ENCODE measurements at regions not wholly inside any gene's neighbourhood (a gene's known extent, or its start where the extent isn't known, plus 50 kb on each side); places are given as distances from the start of the nearest gene placed in this dataset.
"Not testable (repeated sequence)": the region's sequence is repeated elsewhere in the genome, so short reads cannot be mapped to it uniquely, and the experiment has no call there.

DNA sequence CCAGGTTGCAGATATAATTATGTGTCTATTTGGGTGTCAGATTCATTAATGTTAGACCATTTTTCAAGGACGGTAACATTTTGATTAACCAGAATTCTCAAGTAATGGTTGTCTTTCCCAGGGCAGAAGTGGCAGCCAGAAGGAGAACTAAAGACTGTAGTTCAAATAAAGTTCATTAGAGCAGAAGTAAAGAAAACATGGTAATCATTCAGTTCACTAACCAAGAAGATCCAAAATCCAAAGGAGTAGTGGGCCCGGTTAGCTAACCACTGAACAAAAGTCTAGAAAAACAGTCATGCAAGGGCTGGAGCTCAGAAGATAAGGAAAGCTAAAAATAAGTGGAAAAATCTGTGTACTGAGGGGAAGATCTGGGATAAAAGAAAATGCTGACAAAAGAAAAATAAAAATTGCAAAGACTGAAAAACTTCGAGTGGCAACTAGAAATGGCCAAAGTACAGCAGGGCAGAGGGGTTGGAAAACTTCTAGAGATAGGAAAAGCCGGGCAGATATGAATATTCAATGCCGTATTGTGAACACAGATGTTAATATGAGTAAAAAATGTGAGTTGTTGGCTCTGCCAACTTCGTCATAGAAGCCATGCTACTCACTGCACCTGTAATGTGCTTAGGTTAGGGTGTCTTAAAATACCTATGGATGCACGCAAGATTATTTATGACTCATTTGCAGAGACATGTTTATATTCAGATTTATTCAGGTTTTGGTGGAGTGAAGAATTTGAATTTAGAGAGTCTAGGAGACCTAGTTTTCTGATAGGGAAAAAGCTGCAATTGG, 925.9 kb downstream of the LTN1 start:
- TF ChIP-seq TARDBP (IDR thresholded peaks at IDR 0.05) (no peak), CTBP1 (IDR thresholded peaks at IDR 0.05; ENCODE audit: borderline replicate concordance) (no peak), ZNF384 (IDR thresholded peaks at IDR 0.05) (no peak), ARNT (IDR thresholded peaks at IDR 0.05) (no peak), LEF1 (IDR thresholded peaks at IDR 0.05; ENCODE audit: borderline replicate concordance) (no peak), SP1 (IDR thresholded peaks at IDR 0.05) (no peak), L3MBTL2 (conservative IDR thresholded peaks at IDR 0.05) (no peak), NFRKB (IDR thresholded peaks at IDR 0.05) (no peak), SUZ12 (IDR thresholded peaks at IDR 0.05) (no peak), FOXM1 (IDR thresholded peaks at IDR 0.05; ENCODE audit: borderline replicate concordance) (no peak), BHLHE40 (IDR thresholded peaks at IDR 0.05; ENCODE audit: borderline replicate concordance) (no peak), ELF4 (IDR thresholded peaks at IDR 0.05) (no peak), FOXK2 (IDR thresholded peaks at IDR 0.05) (no peak), HDGF (IDR thresholded peaks at IDR 0.05; ENCODE audit: borderline replicate concordance) (no peak), FOXA1 (IDR thresholded peaks at IDR 0.05) (no peak)
- TF ChIP-seq, protein P1, sequence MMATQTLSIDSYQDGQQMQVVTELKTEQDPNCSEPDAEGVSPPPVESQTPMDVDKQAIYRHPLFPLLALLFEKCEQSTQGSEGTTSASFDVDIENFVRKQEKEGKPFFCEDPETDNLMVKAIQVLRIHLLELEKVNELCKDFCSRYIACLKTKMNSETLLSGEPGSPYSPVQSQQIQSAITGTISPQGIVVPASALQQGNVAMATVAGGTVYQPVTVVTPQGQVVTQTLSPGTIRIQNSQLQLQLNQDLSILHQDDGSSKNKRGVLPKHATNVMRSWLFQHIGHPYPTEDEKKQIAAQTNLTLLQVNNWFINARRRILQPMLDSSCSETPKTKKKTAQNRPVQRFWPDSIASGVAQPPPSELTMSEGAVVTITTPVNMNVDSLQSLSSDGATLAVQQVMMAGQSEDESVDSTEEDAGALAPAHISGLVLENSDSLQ (IDR thresholded peaks at IDR 0.05) = no peak
- DNase-seq (ENCODE audit: extremely low spot score) = no peak
- POLR2A ChIA-PET = no interaction called here
- CTCF ChIA-PET = no interaction called here

DNA sequence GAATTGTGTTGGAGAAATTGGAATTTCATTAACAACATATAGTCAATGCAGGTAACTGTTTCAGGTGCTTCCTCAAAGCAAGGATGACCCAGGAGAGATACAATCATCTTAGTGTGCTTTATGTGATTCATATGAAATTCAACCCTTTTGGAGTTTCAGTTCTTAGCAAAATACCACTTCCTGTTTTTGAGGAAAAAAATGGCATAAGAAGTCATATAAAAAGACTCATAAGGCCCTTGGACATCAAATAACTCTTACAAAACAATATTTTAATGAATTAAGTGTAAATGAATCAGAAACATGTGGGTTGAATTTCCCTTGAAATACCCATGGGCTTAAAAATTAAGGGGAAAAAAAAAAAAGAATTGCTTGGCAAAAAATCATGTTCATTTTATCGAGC, 926.6 kb downstream of the LTN1 start:
- POLR2A ChIA-PET = no interaction called here

DNA sequence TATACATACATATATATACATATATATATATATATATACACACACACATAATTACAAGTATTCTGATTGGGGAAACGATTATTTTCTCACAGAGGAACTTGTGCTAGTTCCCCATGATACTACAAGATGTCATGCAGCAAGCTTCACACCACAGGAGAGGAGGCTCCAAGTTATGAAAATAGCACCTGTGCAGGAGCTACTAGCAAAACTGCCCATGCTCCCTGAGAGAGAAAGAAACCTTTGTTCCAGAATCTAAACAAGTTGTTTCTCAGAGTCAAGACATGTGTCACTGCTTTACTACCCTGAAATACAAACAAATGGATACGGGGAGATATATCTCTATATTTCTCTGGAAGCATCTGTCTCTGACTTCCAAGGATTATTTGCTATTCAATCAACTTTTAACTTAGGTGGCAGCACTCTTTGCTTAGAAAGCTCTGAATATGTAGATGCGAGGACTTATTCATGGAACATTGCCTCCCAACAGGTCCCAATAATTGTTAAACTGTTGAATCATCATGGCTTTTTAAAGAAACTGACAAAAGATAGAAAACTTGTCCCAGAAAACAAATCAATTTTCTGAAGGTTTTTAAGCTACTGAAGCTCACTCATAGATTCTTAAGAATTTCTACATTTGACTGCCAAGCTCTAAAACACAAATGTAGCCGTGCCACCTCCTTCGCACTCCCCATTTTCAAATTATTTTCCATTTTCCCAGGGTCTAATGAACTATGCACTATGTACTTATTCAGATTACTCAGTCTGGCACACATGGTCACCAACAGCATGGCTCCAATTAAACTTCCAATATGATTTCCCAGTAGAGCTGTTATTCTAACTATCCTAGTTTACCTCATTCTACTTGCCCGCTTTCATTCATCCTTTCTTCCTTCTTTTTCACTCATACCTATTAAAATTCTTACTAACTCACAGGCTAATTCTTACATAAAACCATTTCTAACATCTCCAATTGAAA, 929.1 kb downstream of the LTN1 start:
- TF ChIP-seq ZNF384 (IDR thresholded peaks at IDR 0.05) (no peak), FOXA1 (IDR thresholded peaks at IDR 0.05) (no peak), SUZ12 (IDR thresholded peaks at IDR 0.05) (no peak), CTBP1 (IDR thresholded peaks at IDR 0.05; ENCODE audit: borderline replicate concordance) (no peak), L3MBTL2 (conservative IDR thresholded peaks at IDR 0.05) (no peak), FOXM1 (IDR thresholded peaks at IDR 0.05; ENCODE audit: borderline replicate concordance) (no peak), LEF1 (IDR thresholded peaks at IDR 0.05; ENCODE audit: borderline replicate concordance) (no peak), BHLHE40 (IDR thresholded peaks at IDR 0.05; ENCODE audit: borderline replicate concordance) (no peak)
- TF ChIP-seq, protein P1 (IDR thresholded peaks at IDR 0.05) = no peak
- CTCF ChIA-PET = no interaction called here
- DNase-seq (ENCODE audit: extremely low spot score) = no peak
- POLR2A ChIA-PET = no interaction called here

More for the DNA sequence above, 926.6 kb downstream of the LTN1 start:
- CTCF ChIA-PET = no interaction called here
- DNase-seq (ENCODE audit: extremely low spot score) = no peak
- TF ChIP-seq SP1 (IDR thresholded peaks at IDR 0.05) (no peak), ZNF384 (IDR thresholded peaks at IDR 0.05) (no peak), CTBP1 (IDR thresholded peaks at IDR 0.05; ENCODE audit: borderline replicate concordance) (no peak), L3MBTL2 (conservative IDR thresholded peaks at IDR 0.05) (no peak), ELF4 (IDR thresholded peaks at IDR 0.05) (no peak)

DNA sequence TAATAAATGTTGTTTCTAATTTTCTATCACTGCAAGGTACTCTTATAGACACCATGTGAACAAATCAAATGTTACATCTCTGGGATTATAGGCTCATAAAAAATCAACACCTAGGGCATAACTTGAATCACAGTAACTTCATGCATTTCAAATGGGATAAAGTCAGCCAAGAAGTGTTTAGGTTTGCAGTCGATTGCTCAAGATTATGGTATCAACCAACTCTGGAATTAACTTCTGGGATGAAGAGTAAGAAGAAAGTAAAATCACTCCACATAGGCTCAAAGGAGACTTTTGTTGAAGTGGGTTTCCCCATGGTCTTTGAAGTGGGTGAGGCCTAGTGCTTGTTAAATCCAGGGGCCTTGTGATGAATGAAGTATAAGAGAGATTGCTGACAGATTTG, 939.7 kb downstream of the LTN1 start:
- DNase-seq (ENCODE audit: extremely low spot score); CTCF ChIA-PET; POLR2A ChIA-PET: not testable (repeated sequence)

DNA sequence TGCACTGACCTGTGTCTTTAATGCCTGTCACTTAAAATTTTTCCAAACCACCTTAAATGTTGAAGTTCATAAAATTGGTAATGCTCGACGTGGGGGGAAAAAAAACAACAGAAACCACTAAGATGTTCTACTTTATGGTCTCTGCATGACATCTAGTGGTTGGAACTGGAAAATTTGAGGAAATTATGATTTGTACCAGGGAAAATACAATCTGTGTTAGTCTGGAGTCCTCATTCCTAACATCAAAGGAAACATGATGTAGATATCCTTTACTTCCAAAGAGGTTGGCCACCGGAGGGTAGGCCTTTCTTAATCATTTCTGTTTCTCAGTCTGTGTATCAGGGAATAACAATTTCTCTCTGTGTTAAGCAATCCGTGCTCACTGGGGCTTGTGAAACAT, 941.0 kb downstream of the LTN1 start:
- CTCF ChIA-PET = interaction anchor here (0.7 to 0.8 kb wide), 2 partner anchors 250 to 350 kb away, joined by 3 to 6 read pairs; no protein-coding TSS in a partner anchor
- DNase-seq (ENCODE audit: extremely low spot score); POLR2A ChIA-PET: not testable (repeated sequence)

DNA sequence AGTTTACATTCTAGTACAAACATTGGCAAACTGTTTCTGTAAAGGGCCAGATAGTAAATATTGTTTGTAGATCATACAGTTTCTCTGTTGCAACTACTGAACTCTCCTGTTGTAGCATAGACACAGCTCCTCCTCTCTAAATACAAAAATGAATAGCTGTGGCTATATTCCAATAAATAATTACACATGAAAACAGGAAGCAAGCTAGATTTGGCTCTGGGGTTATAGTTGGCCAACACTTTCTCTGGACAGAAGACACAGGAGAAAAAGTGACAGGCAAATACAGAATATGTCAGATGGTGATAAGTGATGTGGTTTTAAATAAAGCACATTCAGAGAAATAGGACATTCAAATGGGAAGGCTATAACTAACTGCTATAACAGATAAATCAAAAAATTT, 957.0 kb downstream of the LTN1 start:
- POLR2A ChIA-PET; DNase-seq (ENCODE audit: extremely low spot score); CTCF ChIA-PET: not testable (repeated sequence)

DNA sequence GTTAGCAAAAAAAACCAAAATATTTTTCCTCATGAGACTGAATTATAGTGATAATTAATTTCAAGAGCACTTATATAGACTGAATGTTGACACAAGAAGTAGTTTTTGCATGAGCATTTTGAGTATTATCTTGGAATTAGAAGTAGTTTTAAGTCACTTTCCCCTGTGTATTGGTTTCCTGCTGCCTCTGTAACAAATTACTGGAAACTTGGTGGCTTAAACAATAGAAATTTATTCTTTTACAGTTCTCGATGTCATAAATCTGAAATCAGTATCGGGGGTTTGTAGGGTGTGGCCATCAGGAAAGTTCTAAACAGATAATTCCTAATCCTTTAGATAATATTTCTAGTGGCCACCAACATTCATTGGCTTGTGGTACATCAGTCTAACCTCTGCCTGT, 957.8 kb downstream of the LTN1 start:
- CTCF ChIA-PET; POLR2A ChIA-PET; DNase-seq (ENCODE audit: extremely low spot score): not testable (repeated sequence)

DNA sequence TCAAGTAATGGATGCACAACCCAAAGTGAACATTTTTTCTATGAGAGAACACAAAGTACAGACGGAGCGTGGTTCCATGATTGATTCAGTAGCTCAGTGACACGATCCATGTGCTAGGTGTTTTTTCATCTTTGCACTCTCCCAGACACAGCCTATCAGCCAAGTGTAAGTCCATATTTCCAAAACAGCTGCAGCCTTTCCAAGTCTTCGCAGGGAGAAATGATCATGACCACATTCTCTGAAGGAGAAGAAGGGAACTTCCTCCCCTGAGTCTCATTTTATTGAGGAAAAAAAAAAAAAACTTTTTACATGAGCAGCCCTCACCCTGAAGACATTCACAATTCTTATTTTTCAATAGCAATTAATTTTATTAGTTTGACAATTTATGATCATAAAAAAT, 958.3 kb downstream of the LTN1 start:
- POLR2A ChIA-PET; DNase-seq (ENCODE audit: extremely low spot score); CTCF ChIA-PET: not testable (repeated sequence)

DNA sequence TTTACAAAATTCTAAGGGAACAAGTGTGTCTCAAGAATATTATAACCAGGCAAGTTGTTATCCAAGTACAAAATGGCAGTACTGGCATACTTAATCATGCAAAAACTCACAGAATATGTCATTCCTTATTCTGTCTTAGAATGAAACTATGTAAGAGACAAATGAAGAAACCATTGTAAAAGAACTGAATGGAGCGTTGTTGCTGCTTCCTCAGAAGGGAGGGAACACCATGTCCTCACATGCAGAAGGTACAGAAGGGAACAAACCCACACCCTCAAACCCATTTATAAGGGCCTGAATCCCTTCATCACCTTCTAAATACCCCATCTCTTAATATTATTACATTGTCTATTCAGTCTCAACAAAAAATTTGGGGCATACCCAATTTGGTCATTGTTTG, 960.0 kb downstream of the LTN1 start:
- POLR2A ChIA-PET; CTCF ChIA-PET; DNase-seq (ENCODE audit: extremely low spot score): not testable (repeated sequence)

DNA sequence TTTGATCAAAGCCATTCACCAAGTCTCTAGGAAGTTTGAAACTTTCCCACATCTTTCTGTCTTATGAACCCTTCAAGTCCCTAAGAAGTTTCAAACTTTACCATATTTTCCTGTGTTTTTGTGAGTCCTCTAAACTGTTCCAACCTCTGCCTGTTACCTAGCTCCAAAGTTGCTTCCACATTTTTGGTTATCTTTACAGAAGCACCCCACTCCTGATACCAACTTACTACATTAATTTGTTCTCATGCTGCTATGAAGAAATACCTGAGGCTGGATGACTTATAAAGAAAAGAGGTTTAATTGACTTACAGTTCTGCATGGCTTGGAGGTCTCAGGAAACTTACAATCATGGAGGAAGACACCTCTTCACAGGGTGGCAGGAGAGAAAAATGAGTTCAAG, 961.6 kb downstream of the LTN1 start:
- DNase-seq (ENCODE audit: extremely low spot score); CTCF ChIA-PET; POLR2A ChIA-PET: not testable (repeated sequence)

Measured in HEK293T (cell line).